IMR-90 (cell line): ENCODE measurements at regions not wholly inside any gene's neighbourhood (a gene's known extent, or its start where the extent isn't known, plus 50 kb on each side); places are given as distances from the start of the nearest gene placed in this dataset.

Experiments
- ATAC-seq: fragments of 200-7000 bp; cut with Tn5 transposase; 2 replicates; pipeline ENCODE4 v1.9.1; 2020; ENCODE audit warnings: low read depth, mild to moderate bottlenecking, moderate library complexity
- BruUV-seq: library from RNA; stranded (reverse); fragments of 400-500 nt; replicated peaks from 2 replicates; lab custom pipeline; 2021; lab: Mats Ljungman, UMichigan
- CTCF ChIA-PET: fragments of 300-600 bp; formaldehyde crosslinking; extraction: SDS; loops from one replicate; lab custom pipeline; 2021; ENCODE audit warnings: antibody characterized with exemption; lab: Yijun Ruan, JAX
- POLR2A ChIA-PET: fragments of 300-600 bp; sonication (Branson Sonifier 250); formaldehyde crosslinking; loops from one replicate; lab custom pipeline; 2022; ENCODE audit warnings: antibody characterized with exemption; ENCODE audit not compliant: unreplicated experiment; lab: Charles Lee
- DNase-seq: peaks from one replicate; pipeline ENCODE4 v3.0.0; 2013
- H2AFZ ChIP-seq: replicated peaks from 2 replicates; pipeline ENCODE3; 2013; ENCODE audit warnings: low read length, mild to moderate bottlenecking; ENCODE audit not compliant: poor library complexity
- H2AK5ac ChIP-seq: 2 replicates; pipeline ENCODE4 v1.6.1; 2013; ENCODE audit warnings: low read depth, low read length, inconsistent platforms
- H2AK9ac ChIP-seq: replicated peaks from 2 replicates; pipeline ENCODE3; 2013; ENCODE audit warnings: mild to moderate bottlenecking, low read depth, low read length, moderate library complexity; ENCODE audit not compliant: poor library complexity
- H2BK120ac ChIP-seq: 2 replicates; pipeline ENCODE4 v1.6.1; 2013; ENCODE audit warnings: low read depth, low read length, inconsistent platforms
- H2BK15ac ChIP-seq: 3 replicates; pipeline ENCODE4 v1.6.1; 2013; ENCODE audit warnings: low read depth, low read length, inconsistent platforms
- H2BK20ac ChIP-seq: 2 replicates; pipeline ENCODE4 v1.6.1; 2013; ENCODE audit warnings: low read depth, mild to moderate bottlenecking, inconsistent platforms, low read length, moderate library complexity
- H2BK5ac ChIP-seq: 2 replicates; pipeline ENCODE4 v1.6.1; 2013; ENCODE audit warnings: mild to moderate bottlenecking, low read depth, low read length, inconsistent platforms; ENCODE audit not compliant: poor library complexity, severe bottlenecking
- H3K14ac ChIP-seq: replicated peaks from 2 replicates; pipeline ENCODE4 v1.6.1; 2013; ENCODE audit warnings: low read depth, low read length, inconsistent platforms
- H3K18ac ChIP-seq: 2 replicates; pipeline ENCODE4 v1.6.1; 2013; ENCODE audit warnings: low read depth, low read length, control low read depth
- H3K23ac ChIP-seq: 2 replicates; pipeline ENCODE4 v1.6.1; 2013; ENCODE audit warnings: low read depth, low read length, inconsistent platforms
- H3K27ac ChIP-seq: 2 replicates; pipeline ENCODE4 v1.5.1; 2013; ENCODE audit warnings: mild to moderate bottlenecking, control low read depth, low read length; ENCODE audit not compliant: insufficient read depth
- H3K27me3 ChIP-seq: 2 replicates; pipeline ENCODE4 v1.6.1; 2013; ENCODE audit warnings: low read length; ENCODE audit not compliant: control insufficient read depth, insufficient read depth
- H3K36me3 ChIP-seq: 2 replicates; pipeline ENCODE4 v1.6.1; 2013; ENCODE audit warnings: low read length, mixed read lengths; ENCODE audit not compliant: control insufficient read depth, insufficient read depth
- H3K4ac ChIP-seq: 2 replicates; pipeline ENCODE4 v1.6.1; 2013; ENCODE audit warnings: low read depth, low read length, inconsistent platforms
- H3K4me1 ChIP-seq: 2 replicates; pipeline ENCODE4 v1.6.1; 2013; ENCODE audit warnings: low read length, mixed read lengths; ENCODE audit not compliant: control insufficient read depth, insufficient read depth
- H3K4me2 ChIP-seq: 2 replicates; pipeline ENCODE4 v1.6.1; 2013; ENCODE audit warnings: low read depth, mild to moderate bottlenecking, control low read depth, low read length, moderate library complexity
- H3K4me3 ChIP-seq: 2 replicates; pipeline ENCODE4 v1.5.1; 2013; ENCODE audit warnings: low read depth, mild to moderate bottlenecking, control low read depth, low read length, moderate library complexity; ENCODE audit not compliant: insufficient read depth
- H3K56ac ChIP-seq: 2 replicates; pipeline ENCODE4 v1.6.1; 2013; ENCODE audit warnings: low read length, inconsistent platforms; ENCODE audit not compliant: insufficient read depth; ENCODE audit errors: extremely low read depth
- H3K79me1 ChIP-seq, 2 experiments: 2 replicates each; pipeline ENCODE4 v1.6.1; 2013; ENCODE audit warnings: low read length in 2 of 2, inconsistent platforms in 1 of 2, low read depth in 1 of 2
- H3K9ac ChIP-seq: 2 replicates; pipeline ENCODE4 v1.6.1; 2013; ENCODE audit warnings: low read depth, low read length, control low read depth
- H3K9me1 ChIP-seq: 2 replicates; pipeline ENCODE4 v1.6.1; 2013; ENCODE audit warnings: low read length, inconsistent platforms; ENCODE audit not compliant: insufficient read depth
- H3K9me3 ChIP-seq: 2 replicates; pipeline ENCODE4 v1.6.1; 2013; ENCODE audit warnings: low read length; ENCODE audit not compliant: control insufficient read depth, insufficient read depth
- H4K20me1 ChIP-seq: 2 replicates; pipeline ENCODE4 v1.6.1; 2013; ENCODE audit warnings: low read length, inconsistent platforms; ENCODE audit not compliant: insufficient read depth
- H4K5ac ChIP-seq: 2 replicates; pipeline ENCODE4 v1.6.1; 2013; ENCODE audit warnings: mild to moderate bottlenecking, low read depth, low read length, control low read depth
- H4K8ac ChIP-seq, 2 experiments: 2 replicates each; pipeline ENCODE4 v1.6.1; 2013; ENCODE audit warnings: low read depth in 2 of 2, low read length in 2 of 2, control low read depth in 1 of 2, inconsistent platforms in 1 of 2
- H4K91ac ChIP-seq: 2 replicates; pipeline ENCODE4 v1.6.1; 2013; ENCODE audit warnings: low read depth, low read length, inconsistent platforms; ENCODE audit not compliant: insufficient read depth
- BHLHE40 ChIP-seq: fragments of 150-350 bp; IDR thresholded peaks from 2 replicates; pipeline ENCODE4 v1.6.1; 2016; ENCODE audit warnings: mild to moderate bottlenecking, low read depth, low read length
- WGBS, 2 experiments: methylation state at CpG; one replicate each; pipeline versions ENCODE4 v1.1.5 to v1.1.7; 2013; ENCODE audit warnings: missing lambda C conversion rate in 2 of 2; ENCODE audit not compliant: insufficient read length in 1 of 2; ENCODE audit errors: extremely low coverage in 2 of 2; 5-methylcytosine and 5-hydroxymethylcytosine counted together
- dilution Hi-C: fragments of 300-500 bp; cut with HindIII; formaldehyde crosslinking; loops from one replicate; pipeline ENCODE4 v1.14.3; 2018; ENCODE audit warnings: low sequenced_read_pairs; ENCODE audit not compliant: unreplicated experiment
- in situ Hi-C: fragments of 300-500 bp; cut with MboI; formaldehyde crosslinking; loops from 3 replicates; pipeline ENCODE4 v1.14.3; 2019; ENCODE audit warnings: low sequenced_read_pairs, inconsistent platforms, mixed read lengths
- intact Hi-C: fragments of 100-400 bp; cut with micrococcal nuclease; formaldehyde crosslinking; loops from 2 replicates; pipeline ENCODE4 v1.10.0; 2022

- Histone ChIP-seq H3K4me2 (no peak overlapping the region), H3K4me3 (no peak overlapping the region), H3K79me1 (peaks cover 38 to 95% of the 10 kb centered on the region in 2 experiments), H2BK15ac (no peak overlapping the region), H3K27ac (no peak overlapping the region), H2AK9ac (peak overlapping the region; percentile 57), H3K56ac (no peak overlapping the region), H2AK5ac (no peak overlapping the region), H3K9me3 (no peaks in the 10 kb centered on the region), H4K5ac (no peak overlapping the region), H3K27me3 (no peaks in the 10 kb centered on the region), H2BK20ac (no peak overlapping the region), H3K36me3 (peaks cover 12% of the 10 kb centered on the region), H2BK5ac (no peak overlapping the region), H3K14ac (peak overlapping the region; percentile 1; the same call in 1 of the 2 replicates), H3K9ac (no peak overlapping the region), H3K4ac (no peak overlapping the region), H3K18ac (no peak overlapping the region), H4K91ac (no peak overlapping the region), H2AFZ (no peak overlapping the region), H4K20me1 (peaks cover 99% of the 10 kb centered on the region), H2BK120ac (no peak overlapping the region), H3K4me1 (peaks cover 54% of the 10 kb centered on the region), H3K23ac (no peak overlapping the region), H4K8ac (no peak overlapping the region), H3K9me1 (peaks cover 49% of the 10 kb centered on the region)
- no peak for TF ChIP-seq BHLHE40
- WGBS, 2 experiments = 100% methylated on average over 6 of the region's 21 CpGs; no CpG with 5 or more reads in 1 of the 2 experiments
- in situ Hi-C loops = no loop called here
- intact Hi-C loops = no loop called here
- ATAC-seq (no peak), DNase-seq (no peak)
- dilution Hi-C loops = no loop called here
- ChIA-PET CTCF (no interaction called here), POLR2A (no interaction called here)
- no TSS peak for BruUV-seq
Measured at GRCh38 chr17:77458202-77459017, 317.6 kb downstream of the SEC14L1 start.
